Heart left ventricle (tissue), 16 donors: ENCODE measurements at regions not wholly inside any gene's neighbourhood (a gene's known extent, or its start where the extent isn't known, plus 50 kb on each side); places are given as distances from the start of the nearest gene placed in this dataset.

Experiments used
- ATAC-seq, 4 donors: fragments of 200-7000 bp; cut with Tn5 transposase; one replicate each; pipeline ENCODE4 v1.9.1; 2020 to 2022; ENCODE audit warnings: moderate library complexity in 4 of 4, mild to moderate bottlenecking in 3 of 4, moderate number of reproducible peaks in 1 of 4
- DNase-seq, 5 donors: peaks; one replicate each; pipeline ENCODE4 v3.0.0-alpha.2; 2020
- H3K27ac ChIP-seq, 12 donors: fragments of 200-600 bp; sonication (generic) in 4 of 12; one replicate each; pipeline versions ENCODE4 v1.5.0 to v1.8.0; 2016 to 2022; ENCODE audit warnings: mild to moderate bottlenecking in 2 of 12
- H3K27me3 ChIP-seq, 9 donors: fragments of 200-600 bp; sonication (generic) in 2 of 9; one replicate each; pipeline versions ENCODE4 v1.5.1 to v1.8.0; 2016 to 2022; ENCODE audit warnings: mild to moderate bottlenecking in 3 of 9
- H3K36me3 ChIP-seq, 9 donors: fragments of 200-600 bp; sonication (generic) in 2 of 9; one replicate each; pipeline versions ENCODE4 v1.5.0 to v1.8.0; 2018 to 2022; ENCODE audit warnings: mild to moderate bottlenecking in 2 of 9
- H3K4me1 ChIP-seq, 12 donors: fragments of 200-600 bp; sonication (generic) in 4 of 12; one replicate each; pipeline versions ENCODE4 v1.5.0 to v1.8.0; 2016 to 2022; ENCODE audit warnings: mild to moderate bottlenecking in 3 of 12
- H3K4me3 ChIP-seq, 12 donors: fragments of 200-600 bp; sonication (generic) in 4 of 12; one replicate each; pipeline versions ENCODE4 v1.5.0 to v1.8.0; 2017 to 2022; ENCODE audit warnings: mild to moderate bottlenecking in 9 of 12, moderate library complexity in 4 of 12
- H3K9me3 ChIP-seq, 12 donors: fragments of 200-600 bp; sonication (generic) in 4 of 12; one replicate each; pipeline versions ENCODE4 v1.5.0 to v1.8.0; 2016 to 2022; ENCODE audit warnings: mild to moderate bottlenecking in 1 of 12
- CTCF ChIP-seq, 12 donors: fragments of 200-600 bp; sonication (generic) in 4 of 12; IDR thresholded peaks; one replicate each; pipeline versions ENCODE4 v1.5.0 to v1.8.0; 2018 to 2022; ENCODE audit warnings: antibody characterized with exemption in 12 of 12, mild to moderate bottlenecking in 5 of 12
- POLR2A ChIP-seq, 2 donors: fragments of 450-650 bp; IDR thresholded peaks; one replicate each; pipeline ENCODE4 v1.6.1; 2017; ENCODE audit warnings: antibody characterized with exemption in 2 of 2, mild to moderate bottlenecking in 2 of 2, moderate library complexity in 2 of 2
- WGBS, 4 donors: extraction: QIAGEN DNeasy Blood & Tissue Kit in 2 of 4; methylation state at CpG; one replicate each; pipeline versions ENCODE4 v1.1.5 to v1.1.7; 2013 to 2018; 5-methylcytosine and 5-hydroxymethylcytosine counted together
- intact Hi-C, 10 donors: fragments of 100-400 bp; cut with DNase I; formaldehyde crosslinking; loops; one replicate each; pipeline versions ENCODE4 v1.11.1 to v1.14.2; 2022
- donor health status: ischemic (EF 13 %, LVEDD 7.1; RV severe dilation, severe dysfunction).
- donor health status: healthy with polysubstance abuse.
- donor health status: DM: no; HTN: yes; CAD: no.
- donor health status: DM: no; HTN: no; CAD: no.
- donor health status: ischemic (EF 25% LVEDD 6.9; RV normal size, moderate dysfunction).
- donor health status: ischemic (EF 25% LVEDD 5.7; RV mildly dilated, moderate dysfunction).
- donor health status: healthy.
- donor health status: DM: yes; HTN: yes; CAD: no.
- donor health status: ischemic (EF 35%, LVEDD 5.7; RV mildly dilated, moderate dysfunction).
- donor health status: nonischemic (EF 11% LVEDD 7.7; RV severe dilation, severe dysfunction).
- donor health status: DM: yes; HTN: yes; CAD: no.
- donor health status: PGD.
- donor health status: ischemic (EF 29% LVEDD 5.4; RV normal size, mild dysfunction).
- donor health status: nonischemic (EF 23%, LVEDD 6.1; RV moderate dilation, normal function).

- Histone ChIP-seq H3K36me3 (no peaks in the 10 kb centered on the region), H3K27me3 (no peaks in the 10 kb centered on the region), H3K4me3 (no peak overlapping the region), H3K4me1 (no peaks in the 10 kb centered on the region), H3K27ac (no peak overlapping the region), H3K9me3 (peaks cover 0 to 6% (median 0%) of the 10 kb centered on the region in 12 donors)
- WGBS, 4 donors, result 92 to 95% (median 92%) methylated on average over 6 of the region's 6 CpGs
- intact Hi-C loops, result no loop called here
- DNase-seq (no peak), ATAC-seq (no peak)
- TF ChIP-seq CTCF (IDR thresholded peaks at IDR 0.05), result no peak
- TF ChIP-seq POLR2A (IDR thresholded peaks at IDR 0.05), result no peak
These were observed 163.6 kb upstream of the NAV3 start for GRCh38 chr12:77667101-77667500.

GRCh38 chr12:77648716-77649115, 182.0 kb upstream of the NAV3 start:
- ATAC-seq (no peak), DNase-seq (no peak)
- Histone ChIP-seq H3K27me3 (no peaks in the 10 kb centered on the region), H3K4me1 (no peaks in the 10 kb centered on the region), H3K36me3 (no peaks in the 10 kb centered on the region), H3K27ac (no peak overlapping the region), H3K4me3 (no peak overlapping the region), H3K9me3 (no peaks in the 10 kb centered on the region)
- TF ChIP-seq POLR2A (IDR thresholded peaks at IDR 0.05) (no peak), CTCF (IDR thresholded peaks at IDR 0.05) (no peak)
- intact Hi-C loops, result no loop called here

DNA sequence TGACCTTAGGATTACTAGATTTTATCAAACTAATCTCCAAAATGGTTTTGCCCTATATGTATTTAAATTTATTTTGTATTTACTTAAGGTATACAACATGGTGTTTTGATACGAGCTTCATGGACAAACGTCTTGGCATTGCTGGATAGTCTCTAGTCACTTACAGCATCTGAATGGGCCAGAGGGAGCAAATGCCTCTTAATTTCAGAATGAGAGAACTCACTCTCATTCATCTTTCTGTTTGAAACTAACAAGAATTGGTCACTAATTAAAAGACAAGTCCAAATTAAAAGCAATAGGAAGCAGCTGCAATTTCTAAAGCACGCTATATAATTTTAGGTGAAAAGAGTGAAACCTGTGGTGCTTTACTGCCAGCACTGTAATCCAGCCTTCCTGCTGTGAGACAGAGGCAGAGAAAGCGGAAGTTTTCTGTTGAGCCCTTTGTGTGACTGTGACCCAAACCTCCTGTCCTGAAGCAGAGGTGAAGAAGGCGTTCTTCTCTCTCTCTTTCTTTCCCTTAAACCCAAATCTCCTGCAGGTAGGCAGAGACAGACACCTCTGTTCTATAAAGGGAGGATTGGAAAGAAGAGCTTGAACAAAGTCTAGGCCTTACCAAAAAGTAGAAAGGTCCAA, 184.6 kb upstream of the NAV3 start:
- Histone ChIP-seq H3K27ac (no peak overlapping the region), H3K4me3 (no peak overlapping the region), H3K36me3 (no peaks in the 10 kb centered on the region), H3K4me1 (no peaks in the 10 kb centered on the region), H3K9me3 (no peaks in the 10 kb centered on the region), H3K27me3 (no peaks in the 10 kb centered on the region)
- ATAC-seq (no peak), DNase-seq (no peak)
- intact Hi-C loops, result no loop called here
- 78 to 87% (median 82%) methylated on average over 5 of the region's 5 CpGs for WGBS, 4 donors
- no peak for TF ChIP-seq POLR2A (IDR thresholded peaks at IDR 0.05)
- TF ChIP-seq CTCF (IDR thresholded peaks at IDR 0.05), result no peak

- no peaks in the 10 kb centered on the region for H3K9me3 ChIP-seq
- no peak overlapping the region for H3K27ac ChIP-seq
- ATAC-seq (no peak), DNase-seq (no peak)
- no peaks in the 10 kb centered on the region for H3K27me3 ChIP-seq
- no peak overlapping the region for H3K4me3 ChIP-seq
- H3K36me3 ChIP-seq, result no peaks in the 10 kb centered on the region
- intact Hi-C loops, result no loop called here
- H3K4me1 ChIP-seq, result no peaks in the 10 kb centered on the region
- WGBS, 4 donors, result 56 to 77% (median 67%) methylated on average over 3 of the region's 3 CpGs
- TF ChIP-seq CTCF (IDR thresholded peaks at IDR 0.05) (no peak), POLR2A (IDR thresholded peaks at IDR 0.05) (no peak)
These were observed 185.6 kb upstream of the NAV3 start for GRCh38 chr12:77644915-77645605.
